ENCODE measurements at regions not wholly inside any gene's neighbourhood (a gene's known extent, or its start where the extent isn't known, plus 50 kb on each side); places are given as distances from the start of the nearest gene placed in this dataset.

GRCh38 chr18:71523483-71524435 lies 1020.4 kb downstream of the CBLN2 start:
- no peak for DNase-seq (ENCODE audit: low spot score)

- no peak for DNase-seq (ENCODE audit: low spot score)
Measured at GRCh38 chr18:71505526-71505925, 1038.6 kb downstream of the CBLN2 start.

- DNase-seq (ENCODE audit: low spot score) = no peak
Measured at GRCh38 chr18:71503222-71503621, 1040.9 kb downstream of the CBLN2 start.

- no peak for DNase-seq (ENCODE audit: low spot score)
Measured at GRCh38 chr18:71485611-71486010, 1058.5 kb downstream of the CBLN2 start.

GRCh38 chr18:71471963-71472725 lies 1072.0 kb downstream of the CBLN2 start:
- DNase-seq (ENCODE audit: low spot score) = no peak

- DNase-seq (ENCODE audit: low spot score) = no peak
Measured at GRCh38 chr18:71456206-71456605, 1087.9 kb downstream of the CBLN2 start.

- no peak for DNase-seq (ENCODE audit: low spot score)
Measured at GRCh38 chr18:71450257-71450656, 1093.9 kb downstream of the CBLN2 start.

- no peak for DNase-seq (ENCODE audit: low spot score)
Measured at GRCh38 chr18:71443706-71444480, 1100.2 kb downstream of the CBLN2 start.

- DNase-seq (ENCODE audit: low spot score) = no peak
Measured at GRCh38 chr18:71442731-71443141, 1101.4 kb downstream of the CBLN2 start.

GRCh38 chr18:71441156-71441555 lies 1103.0 kb downstream of the CBLN2 start:
- DNase-seq (ENCODE audit: low spot score) = no peak

- DNase-seq (ENCODE audit: low spot score) = no peak
Measured at GRCh38 chr18:71437511-71437910, 1106.6 kb downstream of the CBLN2 start.

GRCh38 chr18:71433373-71433772 lies 1110.8 kb downstream of the CBLN2 start:
- DNase-seq (ENCODE audit: low spot score) = no peak

- DNase-seq (ENCODE audit: low spot score) = no peak
Measured at GRCh38 chr18:71431689-71432088, 1112.5 kb downstream of the CBLN2 start.

- DNase-seq (ENCODE audit: low spot score) = no peak
Measured at GRCh38 chr18:71431171-71431570, 1113.0 kb downstream of the CBLN2 start.

- no peak for DNase-seq (ENCODE audit: low spot score)
Measured at GRCh38 chr18:71426441-71426840, 1117.7 kb downstream of the CBLN2 start.

- DNase-seq (ENCODE audit: low spot score) = no peak
Measured at GRCh38 chr18:71405169-71405809, 1116.4 kb downstream of the SOCS6 start.

- no peak for DNase-seq (ENCODE audit: low spot score)
Measured at GRCh38 chr18:71403501-71403900, 1114.7 kb downstream of the SOCS6 start.

GRCh38 chr18:71398531-71398930 lies 1109.7 kb downstream of the SOCS6 start:
- peak; percentile 17 for DNase-seq (ENCODE audit: low spot score)

GRCh38 chr18:71388148-71388547 lies 1099.3 kb downstream of the SOCS6 start:
- no peak for DNase-seq (ENCODE audit: low spot score)

- DNase-seq (ENCODE audit: low spot score) = peak; percentile 22
Measured at GRCh38 chr18:71374294-71375000, 1085.6 kb downstream of the SOCS6 start.

All from iPS-NIHi11 (cell line).